Trophoblast cell (in vitro differentiated cells and primary cell): ENCODE measurements at regions not wholly inside any gene's neighbourhood (a gene's known extent, or its start where the extent isn't known, plus 50 kb on each side); places are given as distances from the start of the nearest gene placed in this dataset.

Source experiments
- DNase-seq, 2 donors: peaks; one replicate each; pipeline ENCODE4 v3.0.0-alpha.2; 2016
- H2AFZ ChIP-seq: 2 replicates; pipeline ENCODE4 v1.6.1; 2013; ENCODE audit warnings: low read length, moderate library complexity, mild to moderate bottlenecking; ENCODE audit not compliant: insufficient read depth, poor library complexity
- H2AK5ac ChIP-seq: 2 replicates; pipeline ENCODE4 v1.6.1; 2013; ENCODE audit warnings: mild to moderate bottlenecking, low read length
- H2BK120ac ChIP-seq: 2 replicates; pipeline ENCODE4 v1.6.1; 2013; ENCODE audit warnings: low read length, mild to moderate bottlenecking, moderate library complexity; ENCODE audit not compliant: insufficient read depth, poor library complexity
- H2BK12ac ChIP-seq: 2 replicates; pipeline ENCODE4 v1.6.1; 2013; ENCODE audit warnings: mild to moderate bottlenecking, low read length, moderate library complexity
- H2BK5ac ChIP-seq: 2 replicates; pipeline ENCODE4 v1.6.1; 2013; ENCODE audit warnings: low read length, low read depth, moderate library complexity, mild to moderate bottlenecking; ENCODE audit not compliant: poor library complexity
- H3K14ac ChIP-seq: 2 replicates; pipeline ENCODE4 v1.6.1; 2013; ENCODE audit warnings: mild to moderate bottlenecking, low read length
- H3K18ac ChIP-seq: 2 replicates; pipeline ENCODE4 v1.6.1; 2013; ENCODE audit warnings: mild to moderate bottlenecking, low read length
- H3K23ac ChIP-seq: 2 replicates; pipeline ENCODE4 v1.6.1; 2013; ENCODE audit warnings: low read length
- H3K27ac ChIP-seq: 2 replicates; pipeline ENCODE4 v1.5.1; 2013; ENCODE audit warnings: low read depth, mild to moderate bottlenecking, inconsistent platforms, low read length, moderate library complexity
- H3K27me3 ChIP-seq: 2 replicates; pipeline ENCODE4 v1.6.1; 2013; ENCODE audit warnings: inconsistent platforms, mild to moderate bottlenecking, low read length, moderate library complexity; ENCODE audit not compliant: insufficient read depth
- H3K36me3 ChIP-seq, 2 experiments: 1 replicate in 1 of 2; 2 replicates in 1 of 2; pipeline ENCODE4 v1.6.1; 2013; ENCODE audit warnings: low read length in 2 of 2, mild to moderate bottlenecking in 2 of 2, moderate library complexity in 1 of 2; ENCODE audit not compliant: insufficient read depth in 2 of 2, control insufficient read depth in 1 of 2
- H3K4ac ChIP-seq: 2 replicates; pipeline ENCODE4 v1.6.1; 2013; ENCODE audit warnings: low read depth, mild to moderate bottlenecking, low read length, moderate library complexity
- H3K4me1 ChIP-seq, 2 experiments: 1 replicate in 1 of 2; 2 replicates in 1 of 2; pipeline ENCODE4 v1.6.1; 2013; ENCODE audit warnings: low read length in 2 of 2, mild to moderate bottlenecking in 2 of 2, moderate library complexity in 1 of 2; ENCODE audit not compliant: insufficient read depth in 2 of 2, control insufficient read depth in 1 of 2
- H3K4me2 ChIP-seq: 2 replicates; pipeline ENCODE4 v1.6.1; 2013; ENCODE audit warnings: inconsistent platforms, mild to moderate bottlenecking, low read length, moderate library complexity
- H3K4me3 ChIP-seq: 2 replicates; pipeline ENCODE4 v1.5.1; 2013; ENCODE audit warnings: mild to moderate bottlenecking, low read depth, low read length, inconsistent platforms
- H3K79me1 ChIP-seq: one replicate; pipeline ENCODE4 v1.6.1; 2013; ENCODE audit warnings: low read length
- H3K79me2 ChIP-seq: 2 replicates; pipeline ENCODE4 v1.6.1; 2013; ENCODE audit warnings: low read length, mild to moderate bottlenecking; ENCODE audit not compliant: control insufficient read depth, insufficient read depth, poor library complexity
- H3K9ac ChIP-seq: 2 replicates; pipeline ENCODE4 v1.6.1; 2013; ENCODE audit warnings: mild to moderate bottlenecking, low read length
- H3K9me3 ChIP-seq: 2 replicates; pipeline ENCODE4 v1.6.1; 2013; ENCODE audit warnings: low read depth, mild to moderate bottlenecking, control low read depth, inconsistent platforms, low read length; ENCODE audit not compliant: insufficient read depth
- H4K12ac ChIP-seq: 2 replicates; pipeline ENCODE4 v1.6.1; 2013; ENCODE audit warnings: low read depth, mild to moderate bottlenecking, low read length, moderate library complexity
- H4K8ac ChIP-seq: 2 replicates; pipeline ENCODE4 v1.6.1; 2013; ENCODE audit warnings: low read depth, mild to moderate bottlenecking, low read length, moderate library complexity
- H4K91ac ChIP-seq: one replicate; pipeline ENCODE4 v1.6.1; 2013; ENCODE audit warnings: low read depth, mild to moderate bottlenecking, low read length, moderate library complexity
- WGBS: extraction: QIAGEN DNeasy Blood & Tissue Kit; methylation state at CpG from one replicate; pipeline ENCODE4 v1.1.7; 2013; ENCODE audit warnings: missing lambda C conversion rate; ENCODE audit not compliant: insufficient read length, insufficient coverage; ENCODE audit errors: extremely low coverage; 5-methylcytosine and 5-hydroxymethylcytosine counted together

DNA sequence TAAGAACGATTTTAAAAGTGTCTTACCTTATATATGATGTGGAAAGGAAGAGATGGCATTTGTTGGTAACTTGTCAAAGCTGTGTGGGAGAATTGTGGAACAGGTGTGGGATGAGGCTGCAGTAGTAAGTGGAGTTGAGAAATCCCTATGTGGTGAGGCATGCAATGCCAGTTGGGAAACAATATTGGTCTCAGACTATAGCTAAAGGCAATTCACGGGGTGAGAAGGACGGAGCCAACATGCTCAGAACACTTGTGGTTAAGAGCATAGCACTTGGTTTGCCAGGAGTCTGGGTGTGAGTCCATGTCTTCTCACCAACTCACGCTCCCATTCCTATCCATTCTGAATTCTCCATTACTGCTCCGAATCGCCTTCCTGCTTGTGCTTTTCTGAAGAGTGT, 615.6 kb upstream of the ADAMTS9 start:
- WGBS, result no CpG with 5 or more reads among the region's 6 CpGs

DNA sequence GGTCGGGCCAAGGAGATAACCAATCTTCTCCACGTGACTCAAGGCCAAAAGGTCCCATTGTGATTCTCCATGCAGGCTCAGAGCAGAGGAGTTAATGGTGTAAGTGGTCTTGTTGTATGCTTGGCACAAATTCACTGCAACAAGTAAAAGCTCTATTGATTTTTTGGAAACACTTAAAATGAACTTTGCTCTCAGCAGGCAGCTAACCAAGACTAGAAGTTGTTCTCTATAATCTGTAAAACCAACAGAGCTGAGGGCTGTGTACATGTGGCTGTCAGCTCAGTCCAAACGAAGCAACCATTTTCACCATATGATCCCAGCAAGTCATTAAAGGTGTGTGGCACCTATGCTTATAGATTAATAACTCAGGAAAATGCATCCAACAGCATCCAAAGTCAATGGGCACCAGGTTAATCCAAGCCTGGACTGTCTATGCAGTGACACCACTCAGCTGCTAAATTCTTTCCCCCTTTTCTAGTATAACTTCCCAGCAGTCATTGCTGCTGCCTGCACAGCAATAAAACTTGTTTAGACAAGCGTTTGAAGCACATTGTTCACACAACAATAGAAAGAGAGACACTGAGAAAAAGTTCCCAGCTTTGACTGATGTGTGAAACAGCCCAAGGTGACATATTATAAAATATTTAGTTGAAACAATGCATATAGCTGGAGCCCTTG, 603.8 kb upstream of the ADAMTS9 start:
- Histone ChIP-seq H4K91ac (no peak overlapping the region), H3K27me3 (no peaks in the 10 kb centered on the region), H3K9me3 (no peaks in the 10 kb centered on the region), H3K4me1 (no peaks in the 10 kb centered on the region), H3K4ac (no peak overlapping the region), H2AFZ (no peak overlapping the region), H3K18ac (no peak overlapping the region), H2AK5ac (no peak overlapping the region), H3K4me3 (no peak overlapping the region), H3K9ac (no peak overlapping the region), H2BK120ac (no peak overlapping the region), H2BK5ac (no peak overlapping the region), H3K4me2 (no peak overlapping the region), H2BK12ac (no peak overlapping the region), H3K23ac (no peak overlapping the region), H4K8ac (no peak overlapping the region), H3K79me1 (no peaks in the 10 kb centered on the region), H4K12ac (no peak overlapping the region), H3K36me3 (no peaks in the 10 kb centered on the region), H3K14ac (no peak overlapping the region), H3K27ac (no peak overlapping the region), H3K79me2 (no peaks in the 10 kb centered on the region)
- no CpG with 5 or more reads among the region's 4 CpGs for WGBS
- no peak for DNase-seq

More for the DNA sequence above, 615.6 kb upstream of the ADAMTS9 start:
- H4K91ac ChIP-seq, result no peak overlapping the region
- no peaks in the 10 kb centered on the region for H3K4me1 ChIP-seq
- no peak overlapping the region for H3K4me2 ChIP-seq
- H2AFZ ChIP-seq, result no peak overlapping the region
- no peak overlapping the region for H4K12ac ChIP-seq
- H2AK5ac ChIP-seq, result no peak overlapping the region
- no peak overlapping the region for H3K9ac ChIP-seq
- H4K8ac ChIP-seq, result no peak overlapping the region
- no peak overlapping the region for H3K4ac ChIP-seq
- H2BK5ac ChIP-seq, result no peak overlapping the region
- H3K79me1 ChIP-seq, result no peaks in the 10 kb centered on the region
- no peak overlapping the region for H2BK12ac ChIP-seq
- no peak overlapping the region for H2BK120ac ChIP-seq
- H3K9me3 ChIP-seq, result no peaks in the 10 kb centered on the region
- no peak overlapping the region for H3K23ac ChIP-seq
- H3K27me3 ChIP-seq, result no peaks in the 10 kb centered on the region
- H3K36me3 ChIP-seq, result no peaks in the 10 kb centered on the region
- DNase-seq, result peak; percentile 2 to 7
- H3K18ac ChIP-seq, result no peak overlapping the region
- H3K14ac ChIP-seq, result no peak overlapping the region
- no peaks in the 10 kb centered on the region for H3K79me2 ChIP-seq
- H3K4me3 ChIP-seq, result no peak overlapping the region
- H3K27ac ChIP-seq, result no peak overlapping the region

DNA sequence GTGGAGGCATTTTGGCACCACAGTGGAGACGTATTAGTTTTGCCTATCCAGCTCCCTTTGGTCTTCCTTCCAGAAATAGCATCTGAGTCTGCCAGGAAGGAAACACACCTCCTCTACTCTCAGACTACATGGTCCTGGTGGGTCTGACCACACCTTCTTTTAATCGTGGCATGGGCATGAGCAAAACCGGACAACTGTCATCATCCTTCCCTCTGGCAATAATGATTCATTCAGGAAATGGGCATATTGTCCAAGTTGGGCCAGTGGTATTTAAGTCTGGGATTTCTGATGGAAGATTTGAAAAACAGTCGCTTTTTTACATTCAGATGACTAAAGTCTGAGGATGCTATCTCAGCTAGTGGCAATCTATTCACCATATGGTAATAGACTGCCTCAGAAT, 601.0 kb upstream of the ADAMTS9 start:
- no peak overlapping the region for H3K23ac ChIP-seq
- no CpG with 5 or more reads among the region's 4 CpGs for WGBS
- no peak overlapping the region for H2BK5ac ChIP-seq

DNA sequence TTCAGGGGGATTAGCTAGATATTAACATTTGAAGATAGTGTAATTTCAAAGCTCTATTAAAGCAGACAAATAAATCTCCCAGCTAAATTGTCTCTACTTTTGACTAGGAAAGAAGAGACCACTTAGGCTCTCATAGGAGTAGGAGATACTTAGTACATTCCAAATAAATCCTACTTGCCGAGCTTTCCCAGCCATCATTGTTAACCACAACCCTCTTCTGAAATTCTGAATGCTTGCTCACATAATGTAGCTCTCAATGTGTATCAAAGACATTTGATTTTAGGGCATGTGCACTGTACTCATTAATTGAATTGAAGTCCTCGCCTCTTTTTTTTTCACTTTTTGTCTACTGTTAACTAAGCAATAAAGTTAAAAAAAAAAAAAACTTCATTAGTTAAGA, 598.2 kb upstream of the ADAMTS9 start:
- no peaks in the 10 kb centered on the region for H3K4me1 ChIP-seq
- no peak overlapping the region for H2BK5ac ChIP-seq
- no peaks in the 10 kb centered on the region for H3K36me3 ChIP-seq
- no peak overlapping the region for H2AFZ ChIP-seq
- H4K8ac ChIP-seq, result no peak overlapping the region
- H3K4ac ChIP-seq, result no peak overlapping the region
- no peak overlapping the region for H2BK120ac ChIP-seq
- no peaks in the 10 kb centered on the region for H3K79me2 ChIP-seq
- H3K9me3 ChIP-seq, result no peaks in the 10 kb centered on the region
- no peak overlapping the region for H3K27ac ChIP-seq
- no CpG with 5 or more reads among the region's 2 CpGs for WGBS
- H3K23ac ChIP-seq, result no peak overlapping the region
- DNase-seq, result no peak
- no peaks in the 10 kb centered on the region for H3K27me3 ChIP-seq
- H2BK12ac ChIP-seq, result no peak overlapping the region
- no peak overlapping the region for H3K18ac ChIP-seq
- no peak overlapping the region for H3K14ac ChIP-seq
- no peak overlapping the region for H3K9ac ChIP-seq
- H4K91ac ChIP-seq, result no peak overlapping the region
- H4K12ac ChIP-seq, result no peak overlapping the region
- H3K4me3 ChIP-seq, result no peak overlapping the region
- H2AK5ac ChIP-seq, result no peak overlapping the region
- no peaks in the 10 kb centered on the region for H3K79me1 ChIP-seq
- no peak overlapping the region for H3K4me2 ChIP-seq

More for the DNA sequence above, 601.0 kb upstream of the ADAMTS9 start:
- Histone ChIP-seq H3K4me2 (no peak overlapping the region), H2AK5ac (no peak overlapping the region), H2BK12ac (no peak overlapping the region), H4K91ac (no peak overlapping the region), H3K4ac (no peak overlapping the region), H4K12ac (no peak overlapping the region), H3K79me1 (no peaks in the 10 kb centered on the region), H3K9me3 (no peaks in the 10 kb centered on the region), H3K14ac (no peak overlapping the region), H3K9ac (no peak overlapping the region), H3K79me2 (no peaks in the 10 kb centered on the region), H3K36me3 (no peaks in the 10 kb centered on the region), H2BK120ac (no peak overlapping the region), H3K27me3 (no peaks in the 10 kb centered on the region), H4K8ac (no peak overlapping the region), H2AFZ (no peak overlapping the region), H3K4me3 (no peak overlapping the region), H3K4me1 (no peaks in the 10 kb centered on the region), H3K27ac (no peak overlapping the region), H3K18ac (no peak overlapping the region)
- no peak for DNase-seq
